GM21529 (cell line): ENCODE measurements at regions not wholly inside any gene's neighbourhood (a gene's known extent, or its start where the extent isn't known, plus 50 kb on each side); places are given as distances from the start of the nearest gene placed in this dataset.

Experiments used
- ATAC-seq: cut with Tn5 transposase; IDR thresholded peaks from one replicate; pipeline ENCODE4 v1.9.1; 2021; ENCODE audit not compliant: unreplicated experiment

GRCh38 chr13:78719367-78719766 lies 60.4 kb upstream of the OBI1 start:
- no peak for ATAC-seq

- no peak for ATAC-seq
These were observed 55.8 kb upstream of the OBI1 start for GRCh38 chr13:78714717-78715116.

GRCh38 chr13:78712831-78713230 lies 53.9 kb upstream of the OBI1 start:
- ATAC-seq = no peak

- ATAC-seq = no peak
These were observed 50.1 kb upstream of the OBI1 start for GRCh38 chr13:78709028-78709427.
